NCI-H2029 treated with DMSO at 0.1 percent for 48 hours (cell line): ENCODE measurements at regions not wholly inside any gene's neighbourhood (a gene's known extent, or its start where the extent isn't known, plus 50 kb on each side); places are given as distances from the start of the nearest gene placed in this dataset.
"Not testable (repeated sequence)": the region's sequence is repeated elsewhere in the genome, so short reads cannot be mapped to it uniquely, and the experiment has no call there.

Experiments
- DNase-seq: peaks from one replicate; lab custom pipeline; 2025; lab: John Stamatoyannopoulos, UW

DNA sequence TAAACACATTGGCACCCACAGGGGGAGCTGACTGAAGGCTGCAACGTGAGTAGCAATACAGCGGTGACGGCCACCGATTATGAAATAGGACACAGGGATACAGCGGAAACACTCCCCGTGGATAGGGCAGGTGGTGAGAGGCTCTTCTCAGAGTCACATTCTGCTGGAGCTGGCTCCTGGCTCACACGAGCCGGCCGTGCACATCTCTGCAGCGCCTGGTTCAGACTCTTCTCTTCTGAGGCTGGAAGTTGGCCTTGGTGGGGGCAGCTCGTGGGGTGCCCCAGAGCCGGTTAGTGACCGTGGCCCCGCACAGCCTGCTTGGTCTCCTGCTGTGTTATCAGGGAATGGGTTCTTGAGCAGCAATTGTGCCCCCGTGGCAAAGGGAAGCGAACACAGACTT lies 61.3 kb upstream of the EN2 start:
- no peak for DNase-seq

DNA sequence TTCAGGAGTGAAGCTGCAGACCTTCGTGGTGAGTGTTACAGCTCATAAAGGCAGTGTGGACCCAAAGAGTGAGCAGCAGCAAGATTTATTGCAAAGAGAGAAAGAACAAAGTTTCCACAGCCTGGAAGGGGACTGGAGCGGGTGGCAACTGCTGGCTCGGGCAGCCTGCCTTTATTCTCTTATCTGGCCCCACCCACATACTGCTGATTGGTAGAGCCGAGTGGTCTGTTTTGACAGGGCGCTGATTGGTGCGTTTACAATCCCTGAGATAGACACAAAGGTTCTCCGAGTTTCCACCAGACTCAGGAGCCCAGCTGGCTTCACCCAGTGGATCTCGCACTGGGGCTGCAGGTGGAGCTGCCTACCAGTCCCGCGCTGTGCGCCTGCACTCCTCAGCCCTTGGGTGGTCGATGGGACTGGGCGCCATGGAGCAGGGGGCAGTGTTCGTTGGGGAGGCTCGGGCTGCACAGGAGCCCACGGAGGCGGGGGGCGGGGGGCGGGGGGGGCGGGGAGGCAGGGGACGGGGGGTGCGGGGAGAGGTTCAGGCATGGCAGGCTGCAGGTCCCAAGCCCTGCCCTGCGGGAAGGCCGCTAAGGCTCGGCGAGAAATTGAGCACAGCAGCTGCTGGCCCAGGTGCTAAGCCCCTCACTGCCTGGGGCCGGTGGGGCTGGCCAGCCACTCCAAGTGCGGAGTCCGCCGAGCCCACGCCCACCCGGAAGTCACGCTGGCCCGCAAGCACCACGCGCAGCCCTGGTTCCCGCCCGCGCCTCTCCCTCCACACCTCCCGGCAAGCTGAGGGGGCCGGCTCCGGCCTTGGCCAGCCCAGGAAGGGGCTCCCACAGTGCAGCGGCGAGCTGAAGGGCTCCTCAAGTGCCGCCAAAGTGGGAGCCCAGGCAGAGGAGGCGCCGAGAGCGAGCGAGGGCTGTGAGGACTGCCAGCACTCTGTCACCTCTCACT lies 59.9 kb upstream of the EN2 start:
- DNase-seq, result not testable (repeated sequence)

DNA sequence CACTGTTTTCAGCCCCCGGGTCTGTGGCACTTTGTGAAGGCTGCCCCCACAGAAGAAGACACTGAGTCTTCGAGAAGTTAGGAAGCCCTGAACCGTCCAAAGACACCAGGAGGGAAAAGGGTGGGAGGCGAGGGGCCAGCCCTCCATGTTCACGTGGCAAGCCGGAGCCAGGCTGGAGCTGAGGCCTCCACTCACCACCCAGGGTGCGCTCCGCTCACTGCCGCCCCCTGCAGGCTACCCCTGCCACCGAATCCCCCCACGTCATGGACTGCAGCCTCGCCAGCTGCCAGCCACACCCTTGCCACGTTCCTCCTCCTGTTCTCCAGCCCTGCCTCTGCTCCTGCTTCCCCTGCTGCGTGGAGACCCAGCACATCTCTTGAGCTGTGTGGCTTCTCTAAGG lies 59.0 kb upstream of the EN2 start:
- DNase-seq, result no peak

DNA sequence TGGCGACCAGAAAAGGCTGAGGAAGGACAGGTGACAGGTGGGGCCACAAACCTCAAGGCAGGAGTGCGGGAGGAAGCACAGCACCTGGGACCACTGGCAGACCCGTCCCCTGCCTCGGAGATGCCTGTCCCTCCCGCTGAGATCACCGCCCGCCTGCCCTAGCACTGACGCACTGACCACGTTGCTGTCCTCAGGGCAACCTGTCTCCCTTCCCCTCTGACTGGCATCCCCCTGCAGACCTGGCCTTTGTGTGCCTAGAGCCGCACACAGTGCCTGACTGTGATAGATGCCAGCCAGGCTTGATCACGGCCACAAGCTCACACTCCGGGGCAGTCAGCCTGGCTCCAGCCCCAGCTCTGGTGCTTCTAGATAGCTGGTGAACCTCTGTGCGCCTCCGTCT lies 58.4 kb upstream of the EN2 start:
- DNase-seq, result no peak

DNA sequence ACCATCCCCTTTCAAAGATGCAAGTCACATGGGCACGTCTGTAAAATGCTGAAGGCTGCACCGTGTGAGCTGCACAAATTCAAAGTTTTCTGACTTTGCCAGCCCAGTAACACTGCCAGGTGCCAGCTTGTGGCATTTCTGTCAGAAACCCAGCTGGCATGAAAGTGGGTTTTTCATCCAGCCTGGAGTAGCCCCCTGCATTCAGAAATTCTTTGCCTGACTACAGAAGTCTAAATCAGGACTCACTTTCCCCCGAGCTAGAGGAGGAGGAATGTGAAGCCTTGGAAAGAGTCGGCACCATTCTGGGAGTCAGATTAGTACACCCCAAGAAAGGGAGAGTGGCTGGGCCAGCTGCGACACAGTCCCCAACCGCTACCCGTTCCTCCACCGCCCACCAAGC lies 56.7 kb upstream of the EN2 start:
- DNase-seq, result no peak

DNA sequence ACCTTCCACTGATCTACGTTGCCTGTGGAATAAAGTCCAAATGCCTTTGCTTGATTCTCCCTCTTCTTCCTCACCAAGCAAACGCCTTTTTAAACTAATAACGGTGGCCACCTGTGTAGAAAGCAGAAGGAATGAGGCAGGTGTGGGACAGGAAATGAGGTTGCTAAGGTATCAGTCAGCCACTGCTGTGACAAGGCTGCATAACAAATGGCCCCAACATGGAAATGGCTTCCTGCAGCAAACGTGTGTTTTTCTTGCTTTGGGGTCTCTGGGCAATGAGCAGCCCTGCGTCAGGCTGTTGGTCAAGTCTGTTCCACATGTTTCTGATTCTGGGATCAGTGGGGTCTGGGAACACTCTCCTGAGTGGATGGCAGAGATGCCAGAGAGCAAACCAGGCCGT lies 56.0 kb upstream of the EN2 start:
- no peak for DNase-seq

DNA sequence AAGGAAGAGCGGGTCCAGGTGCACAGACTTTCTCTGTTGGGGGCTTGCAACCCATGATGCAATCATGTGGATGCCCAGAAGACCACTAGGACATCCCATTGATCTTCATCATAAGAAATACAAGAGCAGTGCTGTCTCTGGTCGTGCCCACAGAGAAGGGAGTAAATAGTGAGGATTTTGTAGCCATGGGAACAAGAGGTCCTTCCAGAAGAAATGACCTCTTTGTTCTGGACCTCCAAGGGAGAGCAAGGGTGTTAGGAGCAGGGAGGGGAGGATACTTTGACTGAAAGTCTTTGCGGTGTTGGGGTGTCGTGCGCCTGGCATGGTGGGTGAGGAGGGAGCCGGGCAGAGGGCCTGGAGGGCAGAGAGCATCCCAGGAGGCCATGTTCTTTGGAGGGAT lies 55.0 kb upstream of the EN2 start:
- no peak for DNase-seq

DNA sequence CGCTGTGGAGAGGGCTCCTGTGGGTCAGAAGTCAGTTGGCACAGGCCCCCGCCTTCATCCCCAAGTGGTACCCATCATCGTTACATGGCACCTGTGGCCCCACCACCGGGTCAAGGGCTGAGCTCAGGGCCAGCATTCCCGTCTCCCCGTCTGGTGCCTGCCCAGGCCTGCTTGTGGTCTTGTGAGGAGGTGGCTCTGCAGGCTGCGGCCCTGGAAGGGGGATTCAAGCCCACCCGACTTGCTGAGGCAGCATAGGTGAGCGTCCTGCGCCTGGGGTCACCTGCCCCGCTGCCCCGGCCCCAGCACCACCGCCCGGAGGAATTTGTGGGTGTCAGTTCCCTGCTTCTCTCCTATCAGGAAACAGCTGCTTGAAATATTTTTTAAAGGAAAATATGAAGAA lies 53.0 kb upstream of the EN2 start:
- DNase-seq, result no peak

DNA sequence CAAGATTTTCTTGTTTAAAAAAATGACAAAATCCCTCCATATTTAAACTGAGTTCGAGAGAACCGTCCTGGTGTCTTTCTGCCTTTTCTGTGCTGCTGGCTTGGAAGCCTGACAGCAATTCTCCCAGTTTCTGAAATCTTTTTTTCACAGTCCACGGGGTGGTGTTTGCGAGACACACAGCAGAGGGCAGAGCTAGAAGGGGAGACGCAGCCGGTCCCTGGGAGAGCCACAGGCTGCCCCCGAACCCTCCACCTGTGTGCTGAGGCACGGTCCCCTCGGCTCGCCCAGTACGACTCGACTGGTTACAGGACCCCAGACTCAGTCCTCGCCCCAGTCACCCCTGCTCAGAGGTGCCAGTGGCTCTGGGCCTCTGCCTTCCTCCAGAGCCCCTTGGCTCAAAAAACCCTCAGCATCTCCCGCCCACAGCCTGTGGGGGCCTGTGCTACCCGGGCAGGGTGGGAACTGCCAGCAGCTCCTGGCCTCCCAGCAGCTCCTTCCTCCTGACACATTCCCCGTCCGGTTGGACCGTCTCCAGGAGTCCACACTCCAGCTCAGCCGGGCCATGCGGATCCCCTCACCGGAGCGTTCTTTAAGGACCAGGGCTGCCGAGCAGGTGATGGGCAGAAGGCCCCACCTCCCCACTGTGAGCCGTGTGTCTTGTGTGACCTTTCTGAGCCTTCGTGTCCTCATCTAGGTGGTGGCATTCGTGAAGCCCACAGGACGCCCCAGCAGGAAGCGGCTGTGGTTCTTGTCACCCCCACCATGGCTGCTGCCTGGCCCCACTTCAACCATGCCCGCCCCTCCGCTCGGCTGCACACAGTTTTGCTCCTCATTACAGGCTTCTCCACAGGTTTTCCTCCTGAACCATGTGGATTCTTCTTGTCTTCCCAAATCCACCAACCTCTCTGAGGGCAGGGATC lies 52.3 kb upstream of the EN2 start:
- DNase-seq, result no peak

DNA sequence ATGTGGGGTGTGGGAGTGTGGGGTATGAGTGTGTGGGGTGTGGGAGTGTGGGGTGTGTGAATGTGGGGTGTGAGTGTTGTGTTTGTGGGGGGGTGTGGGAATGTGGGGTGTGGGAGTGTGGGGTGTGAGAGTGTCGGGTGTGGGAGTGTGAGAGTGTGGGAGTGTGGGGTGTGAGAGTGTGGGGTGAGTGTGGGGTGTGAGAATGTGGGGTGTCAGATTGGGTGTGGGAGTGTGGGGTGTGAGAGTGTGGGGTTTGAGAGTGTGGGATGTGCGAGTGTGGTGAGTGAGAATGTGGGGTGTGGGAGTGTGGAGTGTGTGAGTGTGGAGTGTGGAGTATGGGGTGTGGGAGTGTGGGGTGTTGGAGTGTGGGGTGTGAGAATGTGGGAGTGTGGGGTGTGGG lies 50.1 kb upstream of the EN2 start:
- DNase-seq, result no peak
